ENCODE measurements at regions not wholly inside any gene's neighbourhood (a gene's known extent, or its start where the extent isn't known, plus 50 kb on each side); places are given as distances from the start of the nearest gene placed in this dataset.

GRCh38 chr16:85445064-85445778 lies 167.9 kb upstream of the GSE1 start:
- Histone ChIP-seq H3K9me1 (ENCODE audit: insufficient read depth, low read length) (no peaks in the 10 kb centered on the region), H2AK9ac (replicated peaks; ENCODE audit: low read depth, low read length, poor library complexity) (no peak overlapping the region), H3K18ac (ENCODE audit: low read depth, low read length) (no peak overlapping the region), H4K91ac (ENCODE audit: insufficient read depth, low read depth, low read length) (no peak overlapping the region), H4K5ac (ENCODE audit: low read depth, low read length) (no peak overlapping the region), H3K9ac (ENCODE audit: low read depth, low read length) (no peak overlapping the region), H4K8ac (ENCODE audit: low read depth in 2 of 2, low read length in 2 of 2) (no peak overlapping the region), H3K9me3 (ENCODE audit: control insufficient read depth, insufficient read depth, low read length) (no peaks in the 10 kb centered on the region), H2BK15ac (ENCODE audit: low read depth, low read length) (no peak overlapping the region), H2AFZ (replicated peaks; ENCODE audit: low read length, poor library complexity) (no peak overlapping the region), H2AK5ac (ENCODE audit: low read depth, low read length) (no peak overlapping the region), H3K4me1 (ENCODE audit: control insufficient read depth, insufficient read depth, low read length) (no peaks in the 10 kb centered on the region), H4K20me1 (ENCODE audit: insufficient read depth, low read length) (peaks cover 68% of the 10 kb centered on the region), H2BK120ac (ENCODE audit: low read depth, low read length) (no peak overlapping the region), H2BK5ac (ENCODE audit: low read depth, low read length, poor library complexity, severe bottlenecking) (no peak overlapping the region), H3K27ac (ENCODE audit: insufficient read depth, low read length) (no peak overlapping the region), H3K4me3 (ENCODE audit: insufficient read depth, low read depth, low read length) (no peak overlapping the region), H2BK20ac (ENCODE audit: low read depth, low read length) (no peak overlapping the region), H3K27me3 (ENCODE audit: control insufficient read depth, insufficient read depth, low read length) (no peaks in the 10 kb centered on the region), H3K4me2 (ENCODE audit: low read depth, low read length) (no peak overlapping the region), H3K79me1 (ENCODE audit: low read depth in 1 of 2, low read length in 2 of 2) (peaks cover 4 to 12% of the 10 kb centered on the region in 2 experiments; a peak in 2 of 4 replicates), H3K56ac (ENCODE audit: extremely low read depth, insufficient read depth, low read length) (no peak overlapping the region), H3K14ac (replicated peaks; ENCODE audit: low read depth, low read length) (no peak overlapping the region), H3K36me3 (ENCODE audit: control insufficient read depth, insufficient read depth, low read length) (peaks cover 2% of the 10 kb centered on the region; the same call in 1 of the 2 replicates), H3K23ac (ENCODE audit: low read depth, low read length) (no peak overlapping the region), H3K4ac (ENCODE audit: low read depth, low read length) (no peak overlapping the region)
- dilution Hi-C loops (cut with HindIII; ENCODE audit: low sequenced_read_pairs, unreplicated experiment) (no loop called here), in situ Hi-C loops (cut with MboI; ENCODE audit: low sequenced_read_pairs) (no loop called here), intact Hi-C loops (cut with micrococcal nuclease) (no loop called here)
- TF ChIP-seq MAFK (IDR thresholded peaks at IDR 0.05; ENCODE audit: low read depth, low read length) (no peak), MAZ (IDR thresholded peaks at IDR 0.05; ENCODE audit: borderline replicate concordance, low read depth, low read length) (no peak), MXI1 (IDR thresholded peaks at IDR 0.05; ENCODE audit: borderline replicate concordance, low read depth, low read length) (no peak), SMC3 (IDR thresholded peaks at IDR 0.05; ENCODE audit: low read depth, low read length) (no peak), CHD1 (IDR thresholded peaks at IDR 0.05; ENCODE audit: low read depth, low read length) (no peak), RAD21 (IDR thresholded peaks at IDR 0.05; ENCODE audit: low read length) (no peak), POLR2A (IDR thresholded peaks at IDR 0.05; ENCODE audit: low read depth, low read length) (no peak), RFX5 (IDR thresholded peaks at IDR 0.05; ENCODE audit: low read depth, low read length) (no peak), CTCF (conservative IDR thresholded peaks at IDR 0.05; ENCODE audit: low read depth, low read length) (no peak), RCOR1 (IDR thresholded peaks at IDR 0.05; ENCODE audit: insufficient replicate concordance, low read length) (no peak), USF2 (IDR thresholded peaks at IDR 0.05; ENCODE audit: low read depth, low read length) (no peak), NFE2L2 (IDR thresholded peaks at IDR 0.05; ENCODE audit: low read depth, low read length) (no peak), CEBPB (IDR thresholded peaks at IDR 0.05; ENCODE audit: low read depth, low read length) (no peak), FOS (IDR thresholded peaks at IDR 0.05; ENCODE audit: low read depth, low read length) (no peak), BHLHE40 (IDR thresholded peaks at IDR 0.05; ENCODE audit: low read depth, low read length) (no peak)
- TF ChIP-seq, protein P1, sequence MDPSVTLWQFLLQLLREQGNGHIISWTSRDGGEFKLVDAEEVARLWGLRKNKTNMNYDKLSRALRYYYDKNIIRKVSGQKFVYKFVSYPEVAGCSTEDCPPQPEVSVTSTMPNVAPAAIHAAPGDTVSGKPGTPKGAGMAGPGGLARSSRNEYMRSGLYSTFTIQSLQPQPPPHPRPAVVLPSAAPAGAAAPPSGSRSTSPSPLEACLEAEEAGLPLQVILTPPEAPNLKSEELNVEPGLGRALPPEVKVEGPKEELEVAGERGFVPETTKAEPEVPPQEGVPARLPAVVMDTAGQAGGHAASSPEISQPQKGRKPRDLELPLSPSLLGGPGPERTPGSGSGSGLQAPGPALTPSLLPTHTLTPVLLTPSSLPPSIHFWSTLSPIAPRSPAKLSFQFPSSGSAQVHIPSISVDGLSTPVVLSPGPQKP (IDR thresholded peaks at IDR 0.05; ENCODE audit: borderline replicate concordance, low read depth, low read length): no peak
- ChIA-PET CTCF (no interaction called here), POLR2A (ENCODE audit: unreplicated experiment) (no interaction called here)
- ATAC-seq (ENCODE audit: low read depth): no peak
- 68% methylated on average over 20 of the region's 27 CpGs; no CpG with 5 or more reads in 1 of the 2 experiments for WGBS, 2 experiments (ENCODE audit: extremely low coverage in 2 of 2, insufficient read length in 1 of 2)
- DNase-seq: no peak
- BruUV-seq (replicated peaks): no TSS peak

All from IMR-90 (cell line).